AG10803 (cell line): ENCODE measurements at regions not wholly inside any gene's neighbourhood (a gene's known extent, or its start where the extent isn't known, plus 50 kb on each side); places are given as distances from the start of the nearest gene placed in this dataset.
"Not testable (repeated sequence)": the region's sequence is repeated elsewhere in the genome, so short reads cannot be mapped to it uniquely, and the experiment has no call there.

ENCODE experiments used
- DNase-seq: peaks from one replicate; pipeline ENCODE4 v3.0.0; 2010; ENCODE audit warnings: low read depth
- H3K4me3 ChIP-seq: 2 replicates; pipeline ENCODE4 v1.5.1; 2011; ENCODE audit warnings: mild to moderate bottlenecking, low read length, control low read depth
- CTCF ChIP-seq: conservative IDR thresholded peaks from 2 replicates; pipeline ENCODE4 v1.5.1; 2011; ENCODE audit warnings: mild to moderate bottlenecking, low read length, control low read depth, inconsistent platforms

DNA sequence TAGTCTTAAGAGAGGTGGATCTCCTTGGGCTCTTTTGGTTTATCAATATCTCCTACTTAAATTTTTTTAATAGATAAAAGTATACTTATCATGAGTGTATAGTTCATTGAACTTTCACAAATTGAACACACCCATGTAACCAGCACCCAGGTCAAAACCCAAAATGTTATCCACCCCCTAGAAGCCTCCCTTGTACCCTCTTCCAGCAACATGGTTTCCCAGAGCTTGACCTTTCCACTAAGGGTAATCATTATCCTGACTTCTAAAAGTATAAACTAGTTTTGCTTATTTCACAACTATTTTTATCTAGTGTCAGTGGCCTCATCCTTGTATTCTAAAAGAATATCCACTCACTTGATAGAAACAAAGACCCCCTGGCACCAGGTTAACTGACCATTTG is 106.8 kb downstream of the MDH1 start:
- no peak overlapping the region for H3K4me3 ChIP-seq
- DNase-seq = no peak
- TF ChIP-seq CTCF = no peak

DNA sequence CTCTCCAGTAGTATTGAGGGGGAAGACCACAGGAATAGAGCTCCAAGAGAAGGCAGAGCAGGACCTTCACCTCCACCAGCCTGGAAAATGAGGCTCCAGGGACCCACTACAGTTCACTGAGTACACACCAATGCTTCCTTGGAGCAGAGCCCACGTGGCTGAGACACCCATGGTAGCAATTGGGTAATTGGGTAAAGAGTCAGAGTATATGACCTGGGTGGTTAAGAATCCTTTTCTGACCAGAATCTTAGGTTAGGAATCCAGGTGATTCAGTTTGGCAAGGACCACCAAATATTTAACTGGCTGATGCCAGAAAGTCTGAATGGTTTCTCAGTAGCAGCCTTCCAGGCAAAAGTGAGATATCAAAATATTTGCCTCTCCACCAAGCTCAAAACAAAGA is 107.7 kb downstream of the MDH1 start:
- no peak for TF ChIP-seq CTCF
- peak; percentile 15 for DNase-seq
- no peak overlapping the region for H3K4me3 ChIP-seq

DNA sequence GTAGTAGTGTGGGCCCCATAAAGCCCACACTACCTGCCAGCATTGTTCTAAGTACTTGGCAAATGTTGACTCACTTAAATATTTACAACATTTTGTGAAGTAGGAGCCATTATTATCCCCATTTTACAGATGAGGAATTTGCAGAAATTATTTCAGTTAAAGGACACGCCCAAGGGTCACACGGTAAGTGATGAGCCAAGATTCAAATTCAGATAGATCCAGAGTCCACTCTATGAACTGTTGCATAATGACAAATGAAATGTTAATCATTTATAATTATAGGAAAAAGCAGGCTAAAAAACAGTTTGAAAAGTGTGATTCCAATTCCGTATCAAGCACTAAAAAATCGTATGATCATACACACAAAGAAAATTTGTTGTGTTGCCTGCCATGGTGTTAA is 108.4 kb downstream of the MDH1 start:
- no peak for DNase-seq
- TF ChIP-seq CTCF = no peak
- H3K4me3 ChIP-seq = no peak overlapping the region

- peak; percentile 92 for DNase-seq
- no peak overlapping the region for H3K4me3 ChIP-seq
- peak; percentile 74 for TF ChIP-seq CTCF
These were observed 110.2 kb downstream of the MDH1 start for GRCh38 chr2:63698786-63699548.

GRCh38 chr2:63699549-63699839 is 110.7 kb downstream of the MDH1 start:
- no peak for DNase-seq
- H3K4me3 ChIP-seq = no peak overlapping the region

DNA sequence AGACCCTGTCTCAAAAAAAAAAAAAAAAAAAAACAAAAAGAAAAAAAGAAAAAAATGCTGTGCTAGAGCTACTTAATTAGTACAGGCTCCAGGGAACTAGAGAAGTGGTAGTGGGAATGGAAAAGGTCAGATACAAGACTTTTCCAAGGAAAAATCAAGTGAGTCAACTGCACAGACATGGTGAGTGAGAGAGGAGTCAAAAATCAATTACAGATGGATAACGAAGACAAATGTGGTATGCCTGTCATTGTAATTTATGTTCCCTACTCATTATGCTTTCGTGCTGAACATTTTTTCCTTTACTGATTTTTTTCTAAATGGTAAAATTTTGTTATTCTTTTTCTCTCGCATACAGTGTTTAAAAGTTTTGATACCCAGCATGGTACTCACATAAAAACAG is 111.5 kb downstream of the MDH1 start:
- peak; percentile 63 for DNase-seq
- no peak overlapping the region for H3K4me3 ChIP-seq
- TF ChIP-seq CTCF = no peak

More at GRCh38 chr2:63699549-63699839, 110.7 kb downstream of the MDH1 start:
- no peak for TF ChIP-seq CTCF

DNA sequence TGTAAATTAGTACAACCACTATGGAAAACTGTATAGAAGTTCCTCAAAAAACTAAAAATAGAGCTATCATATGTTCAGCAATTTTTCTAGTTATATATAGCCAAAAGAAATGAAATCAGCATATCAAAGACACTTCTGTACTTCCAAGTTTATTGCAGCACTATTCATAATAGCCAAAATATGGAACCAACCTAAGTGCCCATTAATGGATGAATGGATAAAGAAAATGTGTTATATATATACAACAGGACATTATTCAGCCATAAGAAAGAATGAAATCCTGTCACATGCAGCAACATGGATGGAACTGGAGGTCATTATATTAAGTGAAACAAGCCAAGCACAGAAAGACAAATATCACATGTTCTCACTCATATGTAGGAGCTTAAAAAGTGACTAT is 112.6 kb downstream of the MDH1 start:
- no peak overlapping the region for H3K4me3 ChIP-seq
- DNase-seq = no peak
- TF ChIP-seq CTCF = no peak

GRCh38 chr2:63706084-63706483 is 117.3 kb downstream of the MDH1 start:
- not testable (repeated sequence) for H3K4me3 ChIP-seq, DNase-seq
